T-cell (primary cell): ENCODE measurements at regions not wholly inside any gene's neighbourhood (a gene's known extent, or its start where the extent isn't known, plus 50 kb on each side); places are given as distances from the start of the nearest gene placed in this dataset.

Experiments
- ATAC-seq, 4 experiments: fragments of 200-7000 bp in 3 of 4; fragments of 150-1000 bp in 1 of 4; cut with Tn5 transposase; replicated peaks in 1 of 4; 1 replicate in 3 of 4; 2 replicates in 1 of 4; pipeline ENCODE4 v1.10.0; 2021; ENCODE audit warnings: moderate library complexity in 3 of 4, mild to moderate bottlenecking in 2 of 4, moderate number of reproducible peaks in 1 of 4
- CTCF ChIA-PET, 2 donors: fragments of 300-600 bp; sonication (Branson Sonifier 250); formaldehyde crosslinking; loops; one replicate each; lab custom pipeline; 2022; ENCODE audit warnings: antibody characterized with exemption in 2 of 2; lab: Charles Lee
- POLR2A ChIA-PET, 2 donors: fragments of 300-600 bp; sonication (Branson Sonifier 250); formaldehyde crosslinking; loops; one replicate each; lab custom pipeline; 2022; ENCODE audit warnings: antibody characterized with exemption in 2 of 2; lab: Charles Lee
- DNase-seq, 35 experiments: peaks; one replicate each; pipeline versions ENCODE4 v3.0.0 to v3.0.0-alpha.2; 2013 to 2023
- H3K27ac ChIP-seq: one replicate; pipeline ENCODE4 v1.5.1; 2013; ENCODE audit warnings: low read length
- H3K27me3 ChIP-seq, 2 experiments: replicated peaks in 1 of 2; 1 replicate in 1 of 2; 2 replicates in 1 of 2; pipeline versions ENCODE4 v1.6.1 to v1.7.0; 2013; ENCODE audit warnings: low read length in 1 of 2, mixed read lengths in 1 of 2; ENCODE audit not compliant: control insufficient read depth in 2 of 2, insufficient read depth in 2 of 2; ENCODE audit errors: extremely low read depth in 1 of 2
- H3K36me3 ChIP-seq, 2 donors: 1 replicate in 1 of 2; 2 replicates in 1 of 2; pipeline versions ENCODE4 v1.6.1 to v1.7.0; 2013; ENCODE audit warnings: low read length in 1 of 2; ENCODE audit not compliant: control insufficient read depth in 2 of 2, insufficient read depth in 1 of 2; ENCODE audit errors: extremely low read depth in 1 of 2
- H3K4me1 ChIP-seq, 2 experiments: 1 replicate in 1 of 2; 2 replicates in 1 of 2; pipeline versions ENCODE4 v1.6.1 to v1.7.0; 2013; ENCODE audit warnings: low read length in 2 of 2, mixed read lengths in 1 of 2; ENCODE audit not compliant: insufficient read depth in 2 of 2, control insufficient read depth in 1 of 2; ENCODE audit errors: extremely low read depth in 1 of 2
- H3K4me3 ChIP-seq, 2 donors: 1 replicate in 1 of 2; 2 replicates in 1 of 2; pipeline versions ENCODE4 v1.5.1 to v1.7.0; 2013; ENCODE audit warnings: mild to moderate bottlenecking in 2 of 2, low read length in 1 of 2, moderate library complexity in 1 of 2; ENCODE audit not compliant: control insufficient read depth in 1 of 2; ENCODE audit errors: extremely low read depth in 1 of 2
- H3K9me3 ChIP-seq: 2 replicates; pipeline ENCODE4 v1.7.0; 2013
- H3K27ac Mint-ChIP-seq, 2 donors: one replicate each; pipeline ENCODE4 v1.8.0; 2020 to 2021; ENCODE audit warnings: mild to moderate bottlenecking in 2 of 2, mixed read lengths in 2 of 2
- H3K27me3 Mint-ChIP-seq, 2 donors: one replicate each; pipeline ENCODE4 v1.8.0; 2021 to 2022; ENCODE audit warnings: mixed read lengths in 2 of 2
- H3K36me3 Mint-ChIP-seq: one replicate; pipeline ENCODE4 v1.8.0; 2021; ENCODE audit warnings: mixed read lengths
- H3K4me1 Mint-ChIP-seq, 3 donors: one replicate each; pipeline ENCODE4 v1.8.0; 2020 to 2022; ENCODE audit warnings: mixed read lengths in 3 of 3, mild to moderate bottlenecking in 1 of 3
- H3K4me3 Mint-ChIP-seq, 3 donors: one replicate each; pipeline ENCODE4 v1.8.0; 2020 to 2022; ENCODE audit warnings: mild to moderate bottlenecking in 3 of 3, mixed read lengths in 3 of 3, moderate library complexity in 3 of 3
- H3K9me3 Mint-ChIP-seq, 3 donors: one replicate each; pipeline ENCODE4 v1.8.0; 2020 to 2022; ENCODE audit warnings: mixed read lengths in 3 of 3
- WGBS: methylation state at CpG from one replicate; pipeline ENCODE4 v1.1.5; 2013; ENCODE audit warnings: missing lambda C conversion rate; ENCODE audit not compliant: insufficient coverage; 5-methylcytosine and 5-hydroxymethylcytosine counted together

GRCh38 chrY:13126881-13127456, 222.3 kb downstream of the DDX3Y start:
- Histone ChIP-seq H3K9me3 (no peaks in the 10 kb centered on the region), H3K27ac (no peak overlapping the region), H3K27me3 (no peaks in the 10 kb centered on the region), H3K36me3 (no peaks in the 10 kb centered on the region), H3K4me1 (peaks cover 0 to 3% of the 10 kb centered on the region in 2 experiments), H3K4me3 (no peak overlapping the region)
- Mint-ChIP-seq H3K27me3 (no peaks in the 10 kb centered on the region), H3K9me3 (no peaks in the 10 kb centered on the region), H3K4me3 (no peak overlapping the region), H3K27ac (no peak overlapping the region), H3K4me1 (peaks cover 0 to 3% (median 0%) of the 10 kb centered on the region in 3 donors), H3K36me3 (no peaks in the 10 kb centered on the region)
- ChIA-PET POLR2A (no interaction called here), CTCF (no interaction called here)
- DNase-seq (peak in 1 of 35 experiments; percentile 1), ATAC-seq (no peak)
- WGBS, result no CpG with 5 or more reads among the region's 5 CpGs

GRCh38 chrY:13127476-13127875, 222.8 kb downstream of the DDX3Y start:
- Histone ChIP-seq H3K27ac (no peak overlapping the region), H3K9me3 (no peaks in the 10 kb centered on the region), H3K27me3 (no peaks in the 10 kb centered on the region), H3K4me3 (no peak overlapping the region), H3K36me3 (no peaks in the 10 kb centered on the region), H3K4me1 (peaks cover 0 to 3% of the 10 kb centered on the region in 2 experiments)
- Mint-ChIP-seq H3K27ac (no peak overlapping the region), H3K27me3 (no peaks in the 10 kb centered on the region), H3K4me3 (no peak overlapping the region), H3K4me1 (peaks cover 0 to 3% (median 0%) of the 10 kb centered on the region in 3 donors), H3K36me3 (no peaks in the 10 kb centered on the region), H3K9me3 (no peaks in the 10 kb centered on the region)
- ATAC-seq (no peak), DNase-seq (no peak)
- CTCF ChIA-PET, result no interaction called here
- POLR2A ChIA-PET, result no interaction called here

GRCh38 chrY:13149148-13149547, 244.5 kb downstream of the DDX3Y start:
- peak overlapping the region in 1 of 2 donors; percentile 21 for H3K27ac Mint-ChIP-seq
- peak overlapping the region in 1 of 3 donors; percentile 77 for H3K4me3 Mint-ChIP-seq
- no peaks in the 10 kb centered on the region for H3K36me3 ChIP-seq
- peaks cover 0 to 5% (median 0%) of the 10 kb centered on the region in 3 donors for H3K4me1 Mint-ChIP-seq
- ChIA-PET POLR2A (no interaction called here), CTCF (no interaction called here)
- ATAC-seq (no peak), DNase-seq (peak in 1 of 35 experiments; percentile 1)
- no peaks in the 10 kb centered on the region for H3K36me3 Mint-ChIP-seq
- H3K9me3 ChIP-seq, result no peaks in the 10 kb centered on the region
- H3K4me1 ChIP-seq, result no peaks in the 10 kb centered on the region
- peak overlapping the region in 1 of 2 donors; percentile 28 for H3K4me3 ChIP-seq
- H3K27me3 Mint-ChIP-seq, result no peaks in the 10 kb centered on the region
- H3K9me3 Mint-ChIP-seq, result no peaks in the 10 kb centered on the region
- H3K27me3 ChIP-seq, result no peaks in the 10 kb centered on the region
- H3K27ac ChIP-seq, result no peak overlapping the region

GRCh38 chrY:13167698-13168097, 263.0 kb downstream of the DDX3Y start:
- no peak overlapping the region for H3K27ac Mint-ChIP-seq
- Histone ChIP-seq H3K27me3 (no peaks in the 10 kb centered on the region), H3K27ac (no peak overlapping the region), H3K36me3 (no peaks in the 10 kb centered on the region), H3K9me3 (no peaks in the 10 kb centered on the region), H3K4me3 (no peak overlapping the region), H3K4me1 (no peaks in the 10 kb centered on the region)
- peaks cover 0 to 3% of the 10 kb centered on the region in 2 donors for H3K27me3 Mint-ChIP-seq
- ChIA-PET CTCF (no interaction called here), POLR2A (no interaction called here)
- ATAC-seq (no peak), DNase-seq (no peak)
- H3K36me3 Mint-ChIP-seq, result no peaks in the 10 kb centered on the region
- peaks cover 0 to 5% (median 0%) of the 10 kb centered on the region in 3 donors for H3K9me3 Mint-ChIP-seq
- H3K4me1 Mint-ChIP-seq, result no peaks in the 10 kb centered on the region
- no CpG with 5 or more reads among the region's 1 CpG for WGBS
- no peak overlapping the region for H3K4me3 Mint-ChIP-seq

- no peak for ATAC-seq
- Mint-ChIP-seq H3K9me3 (peaks cover 0 to under 1% (median 0%) of the 10 kb centered on the region in 3 donors), H3K27ac (no peak overlapping the region), H3K4me3 (no peak overlapping the region), H3K4me1 (no peaks in the 10 kb centered on the region), H3K27me3 (peaks cover 0 to 3% of the 10 kb centered on the region in 2 donors), H3K36me3 (no peaks in the 10 kb centered on the region)
- Histone ChIP-seq H3K4me3 (no peak overlapping the region), H3K9me3 (no peaks in the 10 kb centered on the region), H3K36me3 (no peaks in the 10 kb centered on the region), H3K27me3 (no peaks in the 10 kb centered on the region), H3K27ac (no peak overlapping the region), H3K4me1 (no peaks in the 10 kb centered on the region)
- no peak for DNase-seq
- ChIA-PET POLR2A (no interaction called here), CTCF (no interaction called here)
- WGBS, result 18% methylated on average over 1 of the region's 1 CpG
Observed at GRCh38 chrY:13168257-13168656, 263.6 kb downstream of the DDX3Y start.
